ENCODE measurements at regions not wholly inside any gene's neighbourhood (a gene's known extent, or its start where the extent isn't known, plus 50 kb on each side); places are given as distances from the start of the nearest gene placed in this dataset.

- TF ChIP-seq SPI1 (IDR thresholded peaks at IDR 0.05; ENCODE audit: low read depth, low read length) (no peak), POLR2AphosphoS5 (IDR thresholded peaks at IDR 0.05; ENCODE audit: low read depth, low read length) (no peak), PAX5 (IDR thresholded peaks at IDR 0.05; ENCODE audit: insufficient read depth, low read length, severe bottlenecking) (no peak)
These were observed 58.5 kb upstream of the ANO1 start for GRCh38 chr11:70019576-70020011.

Data from GM12891 (cell line).